K562 (cell line): ENCODE measurements at regions not wholly inside any gene's neighbourhood (a gene's known extent, or its start where the extent isn't known, plus 50 kb on each side); places are given as distances from the start of the nearest gene placed in this dataset.

Source experiments
- ARID1B ChIP-seq: fragments of 450-650 bp; IDR thresholded peaks from 2 replicates; pipeline ENCODE4 v1.6.1; 2016; ENCODE audit warnings: antibody characterized with exemption, mild to moderate bottlenecking, inconsistent platforms
- BACH1 ChIP-seq: fragments of 200-800 bp; sonication (Bioruptor generic); IDR thresholded peaks from 2 replicates; pipeline ENCODE4 v1.6.1; 2016; ENCODE audit warnings: missing genetic modification characterization, missing compliant biosample characterization
- CBX2 ChIP-seq: fragments of 200-600 bp; sonication (generic); IDR thresholded peaks from one replicate; pipeline ENCODE4 v1.6.1; 2012; ENCODE audit warnings: mild to moderate bottlenecking, low read length, inconsistent platforms; ENCODE audit not compliant: insufficient read depth, poor library complexity, severe bottlenecking
- CEBPG ChIP-seq, 3 experiments: fragments of 200-800 bp in 1 of 3; sonication (Bioruptor generic) in 1 of 3; sonication (generic) in 1 of 3; formaldehyde crosslinking in 1 of 3; IDR thresholded peaks in 2 of 3; conservative IDR thresholded peaks in 1 of 3; 2 replicates each; pipeline versions ENCODE4 v1.6.1 to v1.8.0; 2016 to 2022; ENCODE audit warnings: missing compliant biosample characterization in 2 of 3, missing genetic modification characterization in 2 of 3, mild to moderate bottlenecking in 1 of 3, missing genetic modification reagents in 1 of 3
- ELF4 ChIP-seq: fragments of 450-650 bp; formaldehyde crosslinking; IDR thresholded peaks from 2 replicates; pipeline ENCODE4 v1.4.0; 2022; ENCODE audit warnings: missing genetic modification characterization
- ELK3 ChIP-seq: fragments of 450-650 bp; formaldehyde crosslinking; IDR thresholded peaks from 2 replicates; pipeline ENCODE4 v1.4.0; 2020; ENCODE audit warnings: mild to moderate bottlenecking
- EP300 ChIP-seq: IDR thresholded peaks from 2 replicates; pipeline ENCODE4 v1.6.1; 2012; ENCODE audit warnings: low read length, improper control_type of control experiment
- GTF3C2 ChIP-seq: IDR thresholded peaks from 3 replicates; pipeline ENCODE4 v1.6.1; 2011; ENCODE audit warnings: borderline replicate concordance, mild to moderate bottlenecking, moderate library complexity; ENCODE audit not compliant: insufficient read length; ENCODE audit errors: extremely low read depth
- NR1H2 ChIP-seq: sonication (generic); formaldehyde crosslinking; IDR thresholded peaks from 2 replicates; pipeline ENCODE4 v1.4.0; 2020; ENCODE audit warnings: mild to moderate bottlenecking, missing genetic modification reagents
- ZNF140 ChIP-seq: fragments of 250-450 bp; sonication (Bioruptor Pico); IDR thresholded peaks from 2 replicates; pipeline ENCODE4 v1.8.0; 2021; ENCODE audit warnings: moderate library complexity, mild to moderate bottlenecking, inconsistent platforms
- ZNF184 ChIP-seq: sonication (generic); formaldehyde crosslinking; IDR thresholded peaks from 2 replicates; pipeline ENCODE4 v1.5.0; 2020; ENCODE audit warnings: missing genetic modification reagents
- ZNF316 ChIP-seq: fragments of 450-650 bp; IDR thresholded peaks from 2 replicates; pipeline ENCODE4 v1.6.1; 2016
- TF ChIP-seq, protein P1 (sequence below), 2 experiments: fragments of 250-450 bp in 1 of 2; fragments of 450-650 bp in 1 of 2; sonication (Bioruptor Pico) in 1 of 2; IDR thresholded peaks; 2 replicates each; pipeline versions ENCODE4 v1.6.1 to v1.8.0; 2016 to 2021; ENCODE audit warnings: mild to moderate bottlenecking in 2 of 2, moderate library complexity in 2 of 2, missing compliant biosample characterization in 1 of 2, missing genetic modification characterization in 1 of 2
- TF ChIP-seq, protein P2 (sequence below): sonication (generic); formaldehyde crosslinking; IDR thresholded peaks from 2 replicates; pipeline ENCODE4 v1.4.0; 2020; ENCODE audit warnings: mild to moderate bottlenecking, missing genetic modification reagents
- TF ChIP-seq, protein P3 (sequence below): fragments of 250-450 bp; sonication (Bioruptor Pico); IDR thresholded peaks from 2 replicates; pipeline ENCODE4 v1.4.0; 2020; ENCODE audit warnings: mild to moderate bottlenecking, moderate library complexity

GRCh38 chr1:221635305-221635704, 106.6 kb downstream of the DUSP10 start (continued):
- TF ChIP-seq, protein P1, sequence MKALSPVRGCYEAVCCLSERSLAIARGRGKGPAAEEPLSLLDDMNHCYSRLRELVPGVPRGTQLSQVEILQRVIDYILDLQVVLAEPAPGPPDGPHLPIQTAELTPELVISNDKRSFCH (CRISPR knock-in tag; IDR thresholded peaks at IDR 0.05) = no peak
- TF ChIP-seq, protein P1 (tag; IDR thresholded peaks at IDR 0.05) = no peak
- TF ChIP-seq ELF4 (0 out of 2 replicates have a peak, but pooled peaks have one; percentile 7), CBX2 (no peak), ARID1B (peak; percentile 17; the same call in 1 of the 2 replicates), ZNF316 (peak; percentile 58; the same call in 1 of the 2 replicates), NR1H2 (CRISPR knock-in tag) (no peak), GTF3C2 (no peak), CEBPG (CRISPR knock-in tag; IDR thresholded peaks at IDR 0.05) (no peak), CEBPG (tag; conservative IDR thresholded peaks at IDR 0.05 in 1 of 2, IDR thresholded peaks at IDR 0.05 in 1 of 2) (peak in 1 of 2 experiments; percentile 42; a peak in 1 of 4 replicates), ELK3 (CRISPR knock-in tag) (no peak), EP300 (no peak), BACH1 (tag) (no peak), ZNF140 (CRISPR knock-in tag) (no peak), ZNF184 (CRISPR knock-in tag) (no peak)
- TF ChIP-seq, protein P2, sequence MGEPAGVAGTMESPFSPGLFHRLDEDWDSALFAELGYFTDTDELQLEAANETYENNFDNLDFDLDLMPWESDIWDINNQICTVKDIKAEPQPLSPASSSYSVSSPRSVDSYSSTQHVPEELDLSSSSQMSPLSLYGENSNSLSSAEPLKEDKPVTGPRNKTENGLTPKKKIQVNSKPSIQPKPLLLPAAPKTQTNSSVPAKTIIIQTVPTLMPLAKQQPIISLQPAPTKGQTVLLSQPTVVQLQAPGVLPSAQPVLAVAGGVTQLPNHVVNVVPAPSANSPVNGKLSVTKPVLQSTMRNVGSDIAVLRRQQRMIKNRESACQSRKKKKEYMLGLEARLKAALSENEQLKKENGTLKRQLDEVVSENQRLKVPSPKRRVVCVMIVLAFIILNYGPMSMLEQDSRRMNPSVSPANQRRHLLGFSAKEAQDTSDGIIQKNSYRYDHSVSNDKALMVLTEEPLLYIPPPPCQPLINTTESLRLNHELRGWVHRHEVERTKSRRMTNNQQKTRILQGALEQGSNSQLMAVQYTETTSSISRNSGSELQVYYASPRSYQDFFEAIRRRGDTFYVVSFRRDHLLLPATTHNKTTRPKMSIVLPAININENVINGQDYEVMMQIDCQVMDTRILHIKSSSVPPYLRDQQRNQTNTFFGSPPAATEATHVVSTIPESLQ (CRISPR knock-in tag) = no peak
- TF ChIP-seq, protein P3, sequence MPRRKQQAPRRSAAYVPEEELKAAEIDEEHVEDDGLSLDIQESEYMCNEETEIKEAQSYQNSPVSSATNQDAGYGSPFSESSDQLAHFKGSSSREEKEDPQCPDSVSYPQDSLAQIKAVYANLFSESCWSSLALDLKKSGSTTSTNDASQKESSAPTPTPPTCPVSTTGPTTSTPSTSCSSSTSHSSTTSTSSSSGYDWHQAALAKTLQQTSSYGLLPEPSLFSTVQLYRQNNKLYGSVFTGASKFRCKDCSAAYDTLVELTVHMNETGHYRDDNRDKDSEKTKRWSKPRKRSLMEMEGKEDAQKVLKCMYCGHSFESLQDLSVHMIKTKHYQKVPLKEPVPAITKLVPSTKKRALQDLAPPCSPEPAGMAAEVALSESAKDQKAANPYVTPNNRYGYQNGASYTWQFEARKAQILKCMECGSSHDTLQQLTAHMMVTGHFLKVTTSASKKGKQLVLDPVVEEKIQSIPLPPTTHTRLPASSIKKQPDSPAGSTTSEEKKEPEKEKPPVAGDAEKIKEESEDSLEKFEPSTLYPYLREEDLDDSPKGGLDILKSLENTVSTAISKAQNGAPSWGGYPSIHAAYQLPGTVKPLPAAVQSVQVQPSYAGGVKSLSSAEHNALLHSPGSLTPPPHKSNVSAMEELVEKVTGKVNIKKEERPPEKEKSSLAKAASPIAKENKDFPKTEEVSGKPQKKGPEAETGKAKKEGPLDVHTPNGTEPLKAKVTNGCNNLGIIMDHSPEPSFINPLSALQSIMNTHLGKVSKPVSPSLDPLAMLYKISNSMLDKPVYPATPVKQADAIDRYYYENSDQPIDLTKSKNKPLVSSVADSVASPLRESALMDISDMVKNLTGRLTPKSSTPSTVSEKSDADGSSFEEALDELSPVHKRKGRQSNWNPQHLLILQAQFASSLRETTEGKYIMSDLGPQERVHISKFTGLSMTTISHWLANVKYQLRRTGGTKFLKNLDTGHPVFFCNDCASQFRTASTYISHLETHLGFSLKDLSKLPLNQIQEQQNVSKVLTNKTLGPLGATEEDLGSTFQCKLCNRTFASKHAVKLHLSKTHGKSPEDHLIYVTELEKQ (CRISPR knock-in tag) = no peak
